Bronchial epithelial cell (primary cell): ENCODE measurements at regions not wholly inside any gene's neighbourhood (a gene's known extent, or its start where the extent isn't known, plus 50 kb on each side); places are given as distances from the start of the nearest gene placed in this dataset.
"Not testable (repeated sequence)": the region's sequence is repeated elsewhere in the genome, so short reads cannot be mapped to it uniquely, and the experiment has no call there.

ENCODE experiments used
- DNase-seq: peaks from one replicate; pipeline ENCODE4 v3.0.0-alpha.2; 2010; ENCODE audit warnings: low read depth
- FAIRE-seq: peaks from 2 replicates; lab custom pipeline; 2011; peaks lifted over from hg19 to GRCh38; lab: Jason Lieb, UNC
- H3K27me3 ChIP-seq: 2 replicates; pipeline ENCODE4 v1.5.1; 2011; ENCODE audit warnings: low read length; ENCODE audit not compliant: control insufficient read depth, insufficient read depth
- H3K36me3 ChIP-seq: 2 replicates; pipeline ENCODE4 v1.5.1; 2011; ENCODE audit warnings: low read length; ENCODE audit not compliant: control insufficient read depth, insufficient read depth
- H3K4me3 ChIP-seq: 2 replicates; pipeline ENCODE4 v1.5.1; 2011; ENCODE audit warnings: mild to moderate bottlenecking, low read depth, low read length, control low read depth
- CTCF ChIP-seq: IDR thresholded peaks from 2 replicates; pipeline ENCODE4 v1.5.1; 2011; ENCODE audit warnings: mild to moderate bottlenecking, moderate library complexity, low read length, control low read depth, inconsistent platforms; ENCODE audit not compliant: insufficient read depth, severe bottlenecking

- DNase-seq (no peak), FAIRE-seq (no peak)
- H3K4me3 ChIP-seq: no peak overlapping the region
- no peaks in the 10 kb centered on the region for H3K27me3 ChIP-seq
- TF ChIP-seq CTCF: no peak
- H3K36me3 ChIP-seq: no peaks in the 10 kb centered on the region
These were observed 329.7 kb downstream of the LMBRD1 start for GRCh38 chr6:69466979-69467570.

GRCh38 chr6:69465866-69466265 lies 330.9 kb downstream of the LMBRD1 start:
- TF ChIP-seq CTCF: no peak
- FAIRE-seq: no peak
- no peaks in the 10 kb centered on the region for H3K36me3 ChIP-seq
- H3K4me3 ChIP-seq: no peak overlapping the region
- no peaks in the 10 kb centered on the region for H3K27me3 ChIP-seq
- DNase-seq: no peak

GRCh38 chr6:69456086-69456485 lies 340.7 kb downstream of the LMBRD1 start:
- no peak for TF ChIP-seq CTCF
- no peak for FAIRE-seq
- no peak for DNase-seq
- Histone ChIP-seq H3K4me3 (no peak overlapping the region), H3K36me3 (no peaks in the 10 kb centered on the region), H3K27me3 (no peaks in the 10 kb centered on the region)

GRCh38 chr6:69454619-69455018 lies 342.2 kb downstream of the LMBRD1 start:
- not testable (repeated sequence) for DNase-seq, FAIRE-seq, H3K27me3 ChIP-seq, H3K36me3 ChIP-seq, H3K4me3 ChIP-seq

GRCh38 chr6:69450493-69450892 lies 346.3 kb downstream of the LMBRD1 start:
- H3K4me3 ChIP-seq, H3K27me3 ChIP-seq, FAIRE-seq, H3K36me3 ChIP-seq, DNase-seq: not testable (repeated sequence)

- FAIRE-seq (no peak), DNase-seq (no peak)
- Histone ChIP-seq H3K4me3 (no peak overlapping the region), H3K27me3 (no peaks in the 10 kb centered on the region), H3K36me3 (no peaks in the 10 kb centered on the region)
- no peak for TF ChIP-seq CTCF
These were observed 346.9 kb downstream of the LMBRD1 start for GRCh38 chr6:69449887-69450286.
